IMR-90 (cell line): ENCODE measurements at regions not wholly inside any gene's neighbourhood (a gene's known extent, or its start where the extent isn't known, plus 50 kb on each side); places are given as distances from the start of the nearest gene placed in this dataset.

Experiments used
- ATAC-seq: fragments of 200-7000 bp; cut with Tn5 transposase; 2 replicates; pipeline ENCODE4 v1.9.1; 2020; ENCODE audit warnings: low read depth, mild to moderate bottlenecking, moderate library complexity
- BruUV-seq: library from RNA; stranded (reverse); fragments of 400-500 nt; replicated peaks from 2 replicates; lab custom pipeline; 2021; lab: Mats Ljungman, UMichigan
- CTCF ChIA-PET: fragments of 300-600 bp; formaldehyde crosslinking; extraction: SDS; loops from one replicate; lab custom pipeline; 2021; ENCODE audit warnings: antibody characterized with exemption; lab: Yijun Ruan, JAX
- POLR2A ChIA-PET: fragments of 300-600 bp; sonication (Branson Sonifier 250); formaldehyde crosslinking; loops from one replicate; lab custom pipeline; 2022; ENCODE audit warnings: antibody characterized with exemption; ENCODE audit not compliant: unreplicated experiment; lab: Charles Lee
- DNase-seq: peaks from one replicate; pipeline ENCODE4 v3.0.0; 2013
- H2AFZ ChIP-seq: replicated peaks from 2 replicates; pipeline ENCODE3; 2013; ENCODE audit warnings: low read length, mild to moderate bottlenecking; ENCODE audit not compliant: poor library complexity
- H2AK5ac ChIP-seq: 2 replicates; pipeline ENCODE4 v1.6.1; 2013; ENCODE audit warnings: low read depth, low read length, inconsistent platforms
- H2AK9ac ChIP-seq: replicated peaks from 2 replicates; pipeline ENCODE3; 2013; ENCODE audit warnings: mild to moderate bottlenecking, low read depth, low read length, moderate library complexity; ENCODE audit not compliant: poor library complexity
- H2BK120ac ChIP-seq: 2 replicates; pipeline ENCODE4 v1.6.1; 2013; ENCODE audit warnings: low read depth, low read length, inconsistent platforms
- H2BK15ac ChIP-seq: 3 replicates; pipeline ENCODE4 v1.6.1; 2013; ENCODE audit warnings: low read depth, low read length, inconsistent platforms
- H2BK20ac ChIP-seq: 2 replicates; pipeline ENCODE4 v1.6.1; 2013; ENCODE audit warnings: low read depth, mild to moderate bottlenecking, inconsistent platforms, low read length, moderate library complexity
- H2BK5ac ChIP-seq: 2 replicates; pipeline ENCODE4 v1.6.1; 2013; ENCODE audit warnings: mild to moderate bottlenecking, low read depth, low read length, inconsistent platforms; ENCODE audit not compliant: poor library complexity, severe bottlenecking
- H3K14ac ChIP-seq: replicated peaks from 2 replicates; pipeline ENCODE4 v1.6.1; 2013; ENCODE audit warnings: low read depth, low read length, inconsistent platforms
- H3K18ac ChIP-seq: 2 replicates; pipeline ENCODE4 v1.6.1; 2013; ENCODE audit warnings: low read depth, low read length, control low read depth
- H3K23ac ChIP-seq: 2 replicates; pipeline ENCODE4 v1.6.1; 2013; ENCODE audit warnings: low read depth, low read length, inconsistent platforms
- H3K27ac ChIP-seq: 2 replicates; pipeline ENCODE4 v1.5.1; 2013; ENCODE audit warnings: mild to moderate bottlenecking, control low read depth, low read length; ENCODE audit not compliant: insufficient read depth
- H3K27me3 ChIP-seq: 2 replicates; pipeline ENCODE4 v1.6.1; 2013; ENCODE audit warnings: low read length; ENCODE audit not compliant: control insufficient read depth, insufficient read depth
- H3K36me3 ChIP-seq: 2 replicates; pipeline ENCODE4 v1.6.1; 2013; ENCODE audit warnings: low read length, mixed read lengths; ENCODE audit not compliant: control insufficient read depth, insufficient read depth
- H3K4ac ChIP-seq: 2 replicates; pipeline ENCODE4 v1.6.1; 2013; ENCODE audit warnings: low read depth, low read length, inconsistent platforms
- H3K4me1 ChIP-seq: 2 replicates; pipeline ENCODE4 v1.6.1; 2013; ENCODE audit warnings: low read length, mixed read lengths; ENCODE audit not compliant: control insufficient read depth, insufficient read depth
- H3K4me2 ChIP-seq: 2 replicates; pipeline ENCODE4 v1.6.1; 2013; ENCODE audit warnings: low read depth, mild to moderate bottlenecking, control low read depth, low read length, moderate library complexity
- H3K4me3 ChIP-seq: 2 replicates; pipeline ENCODE4 v1.5.1; 2013; ENCODE audit warnings: low read depth, mild to moderate bottlenecking, control low read depth, low read length, moderate library complexity; ENCODE audit not compliant: insufficient read depth
- H3K56ac ChIP-seq: 2 replicates; pipeline ENCODE4 v1.6.1; 2013; ENCODE audit warnings: low read length, inconsistent platforms; ENCODE audit not compliant: insufficient read depth; ENCODE audit errors: extremely low read depth
- H3K79me1 ChIP-seq, 2 experiments: 2 replicates each; pipeline ENCODE4 v1.6.1; 2013; ENCODE audit warnings: low read length in 2 of 2, inconsistent platforms in 1 of 2, low read depth in 1 of 2
- H3K9ac ChIP-seq: 2 replicates; pipeline ENCODE4 v1.6.1; 2013; ENCODE audit warnings: low read depth, low read length, control low read depth
- H3K9me1 ChIP-seq: 2 replicates; pipeline ENCODE4 v1.6.1; 2013; ENCODE audit warnings: low read length, inconsistent platforms; ENCODE audit not compliant: insufficient read depth
- H3K9me3 ChIP-seq: 2 replicates; pipeline ENCODE4 v1.6.1; 2013; ENCODE audit warnings: low read length; ENCODE audit not compliant: control insufficient read depth, insufficient read depth
- H4K20me1 ChIP-seq: 2 replicates; pipeline ENCODE4 v1.6.1; 2013; ENCODE audit warnings: low read length, inconsistent platforms; ENCODE audit not compliant: insufficient read depth
- H4K5ac ChIP-seq: 2 replicates; pipeline ENCODE4 v1.6.1; 2013; ENCODE audit warnings: mild to moderate bottlenecking, low read depth, low read length, control low read depth
- H4K8ac ChIP-seq, 2 experiments: 2 replicates each; pipeline ENCODE4 v1.6.1; 2013; ENCODE audit warnings: low read depth in 2 of 2, low read length in 2 of 2, control low read depth in 1 of 2, inconsistent platforms in 1 of 2
- H4K91ac ChIP-seq: 2 replicates; pipeline ENCODE4 v1.6.1; 2013; ENCODE audit warnings: low read depth, low read length, inconsistent platforms; ENCODE audit not compliant: insufficient read depth
- BHLHE40 ChIP-seq: fragments of 150-350 bp; IDR thresholded peaks from 2 replicates; pipeline ENCODE4 v1.6.1; 2016; ENCODE audit warnings: mild to moderate bottlenecking, low read depth, low read length
- CEBPB ChIP-seq: IDR thresholded peaks from 2 replicates; pipeline ENCODE4 v1.6.1; 2012; ENCODE audit warnings: low read depth, low read length, improper control_type of control experiment
- CHD1 ChIP-seq: IDR thresholded peaks from 2 replicates; pipeline ENCODE4 v1.6.1; 2012; ENCODE audit warnings: low read depth, low read length, improper control_type of control experiment
- CTCF ChIP-seq: conservative IDR thresholded peaks from 2 replicates; pipeline ENCODE4 v1.5.1; 2012; ENCODE audit warnings: mild to moderate bottlenecking, low read depth, low read length, improper control_type of control experiment
- ELK1 ChIP-seq: fragments of 150-350 bp; IDR thresholded peaks from 2 replicates; pipeline ENCODE4 v1.6.1; 2016; ENCODE audit warnings: low read depth, mild to moderate bottlenecking, low read length, moderate library complexity, borderline replicate concordance
- FOS ChIP-seq: fragments of 150-350 bp; IDR thresholded peaks from 2 replicates; pipeline ENCODE4 v1.6.1; 2016; ENCODE audit warnings: low read depth, low read length
- MAFK ChIP-seq: IDR thresholded peaks from 2 replicates; pipeline ENCODE4 v1.6.1; 2012; ENCODE audit warnings: low read depth, low read length, improper control_type of control experiment
- MAZ ChIP-seq: IDR thresholded peaks from 2 replicates; pipeline ENCODE4 v1.6.1; 2012; ENCODE audit warnings: low read depth, mild to moderate bottlenecking, low read length, improper control_type of control experiment, moderate library complexity, borderline replicate concordance
- MXI1 ChIP-seq: IDR thresholded peaks from 2 replicates; pipeline ENCODE4 v1.6.1; 2012; ENCODE audit warnings: low read depth, mild to moderate bottlenecking, low read length, moderate library complexity, borderline replicate concordance
- NFE2L2 ChIP-seq: fragments of 150-350 bp; IDR thresholded peaks from 2 replicates; pipeline ENCODE4 v1.6.1; 2016; ENCODE audit warnings: low read depth, mild to moderate bottlenecking, low read length
- POLR2A ChIP-seq: IDR thresholded peaks from 2 replicates; pipeline ENCODE4 v1.6.1; 2012; ENCODE audit warnings: mild to moderate bottlenecking, low read depth, low read length
- RAD21 ChIP-seq: IDR thresholded peaks from 2 replicates; pipeline ENCODE4 v1.6.1; 2012; ENCODE audit warnings: low read length, improper control_type of control experiment
- RCOR1 ChIP-seq: IDR thresholded peaks from 2 replicates; pipeline ENCODE4 v1.6.1; 2012; ENCODE audit warnings: mild to moderate bottlenecking, low read length, improper control_type of control experiment; ENCODE audit not compliant: insufficient replicate concordance
- RFX5 ChIP-seq: IDR thresholded peaks from 2 replicates; pipeline ENCODE4 v1.8.0; 2012; ENCODE audit warnings: low read depth, mild to moderate bottlenecking, low read length, moderate library complexity
- SMC3 ChIP-seq: fragments of 150-350 bp; IDR thresholded peaks from 2 replicates; pipeline ENCODE4 v1.6.1; 2016; ENCODE audit warnings: low read depth, mild to moderate bottlenecking, antibody characterized with exemption, low read length, moderate library complexity
- USF2 ChIP-seq: fragments of 150-350 bp; IDR thresholded peaks from 2 replicates; pipeline ENCODE4 v1.6.1; 2017; ENCODE audit warnings: mild to moderate bottlenecking, antibody characterized with exemption, low read length, low read depth
- WGBS, 2 experiments: methylation state at CpG; one replicate each; pipeline versions ENCODE4 v1.1.5 to v1.1.7; 2013; ENCODE audit warnings: missing lambda C conversion rate in 2 of 2; ENCODE audit not compliant: insufficient read length in 1 of 2; ENCODE audit errors: extremely low coverage in 2 of 2; 5-methylcytosine and 5-hydroxymethylcytosine counted together
- dilution Hi-C: fragments of 300-500 bp; cut with HindIII; formaldehyde crosslinking; loops from one replicate; pipeline ENCODE4 v1.14.3; 2018; ENCODE audit warnings: low sequenced_read_pairs; ENCODE audit not compliant: unreplicated experiment
- in situ Hi-C: fragments of 300-500 bp; cut with MboI; formaldehyde crosslinking; loops from 3 replicates; pipeline ENCODE4 v1.14.3; 2019; ENCODE audit warnings: low sequenced_read_pairs, inconsistent platforms, mixed read lengths
- intact Hi-C: fragments of 100-400 bp; cut with micrococcal nuclease; formaldehyde crosslinking; loops from 2 replicates; pipeline ENCODE4 v1.10.0; 2022

- intact Hi-C loops (no loop called here), in situ Hi-C loops (no loop called here)
- H3K4me2 ChIP-seq = no peak overlapping the region
Observed at GRCh38 chr9:89996116-89996515, 391.3 kb downstream of the GADD45G start.

More at GRCh38 chr9:89996116-89996515, 391.3 kb downstream of the GADD45G start:
- POLR2A ChIA-PET = no interaction called here
- H2AFZ ChIP-seq = no peak overlapping the region
- DNase-seq = no peak
- no peaks in the 10 kb centered on the region; the same call in 1 of the 2 replicates for H3K27me3 ChIP-seq
- CTCF ChIA-PET = interaction anchor here (0.6 kb wide), 1 partner anchor 812 kb away, joined by 5 read pairs; no protein-coding TSS in a partner anchor
- H2AK9ac ChIP-seq = peak overlapping the region; percentile 19
- dilution Hi-C loops = no loop called here
- no peak overlapping the region for H3K14ac ChIP-seq
- 64% methylated on average over 2 of the region's 5 CpGs; no CpG with 5 or more reads in 1 of the 2 experiments for WGBS, 2 experiments
- H3K4ac ChIP-seq = no peak overlapping the region
- no peak overlapping the region for H4K91ac ChIP-seq
- H2BK120ac ChIP-seq = no peak overlapping the region
- TF ChIP-seq POLR2A = no peak
- TF ChIP-seq RFX5 = no peak
- TF ChIP-seq USF2 = no peak
- TF ChIP-seq BHLHE40 = no peak
- no peak for TF ChIP-seq FOS
- TF ChIP-seq CEBPB = no peak
- TF ChIP-seq ELK1 = no peak
- TF ChIP-seq MAZ = no peak
- no peak for TF ChIP-seq NFE2L2
- TF ChIP-seq CHD1 = no peak
- no peak for TF ChIP-seq MXI1
- no peak for TF ChIP-seq CTCF
- no peak for TF ChIP-seq MAFK
- no peak for TF ChIP-seq RAD21
- no peak for TF ChIP-seq SMC3
- no peak for TF ChIP-seq RCOR1
- no peak overlapping the region for H2BK15ac ChIP-seq
- H3K9ac ChIP-seq = no peak overlapping the region
- H3K18ac ChIP-seq = no peak overlapping the region
- no peak overlapping the region for H3K27ac ChIP-seq
- no TSS peak for BruUV-seq
- H3K9me1 ChIP-seq = no peaks in the 10 kb centered on the region
- no peak overlapping the region for H3K56ac ChIP-seq
- H3K4me1 ChIP-seq = peaks cover 4% of the 10 kb centered on the region; the same call in 1 of the 2 replicates
- H3K4me3 ChIP-seq = no peak overlapping the region
- no peaks in the 10 kb centered on the region for H4K20me1 ChIP-seq
- H3K36me3 ChIP-seq = no peaks in the 10 kb centered on the region
- no peaks in the 10 kb centered on the region for H3K79me1 ChIP-seq
- H3K9me3 ChIP-seq = no peaks in the 10 kb centered on the region
- H4K8ac ChIP-seq = no peak overlapping the region
- no peak overlapping the region for H2AK5ac ChIP-seq
- ATAC-seq = no peak
- H3K23ac ChIP-seq = no peak overlapping the region
- H2BK5ac ChIP-seq = no peak overlapping the region
- H2BK20ac ChIP-seq = no peak overlapping the region
- H4K5ac ChIP-seq = no peak overlapping the region
